ENCODE measurements at regions not wholly inside any gene's neighbourhood (a gene's known extent, or its start where the extent isn't known, plus 50 kb on each side); places are given as distances from the start of the nearest gene placed in this dataset.

DNA sequence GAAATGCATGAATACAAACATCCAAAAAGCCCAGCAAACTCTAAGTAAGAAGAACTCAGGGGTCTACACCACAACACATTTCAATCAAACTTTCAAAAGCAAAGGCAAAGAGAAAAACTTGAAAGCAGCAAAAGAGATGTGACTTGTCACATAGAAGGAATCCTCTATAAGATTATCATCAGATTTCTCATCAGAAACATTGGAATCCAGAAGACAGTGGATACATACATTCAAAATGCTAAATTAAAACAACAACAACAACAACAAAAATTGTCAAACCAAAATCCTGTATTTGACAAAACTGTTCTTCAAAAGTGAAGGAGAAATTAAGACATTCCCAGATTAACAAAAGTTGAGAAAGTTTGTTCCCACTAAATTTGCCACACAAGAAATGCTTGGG, 362.7 kb downstream of the ZNF608 start:
- no peak for DNase-seq (ENCODE audit: low read depth, low spot score)

- no peak for DNase-seq (ENCODE audit: low read depth, low spot score)
These were observed 369.1 kb downstream of the ZNF608 start for GRCh38 chr5:124377386-124377785.

- DNase-seq (ENCODE audit: low read depth, low spot score), result no peak
These were observed 372.6 kb downstream of the ZNF608 start for GRCh38 chr5:124373883-124374282.

DNA sequence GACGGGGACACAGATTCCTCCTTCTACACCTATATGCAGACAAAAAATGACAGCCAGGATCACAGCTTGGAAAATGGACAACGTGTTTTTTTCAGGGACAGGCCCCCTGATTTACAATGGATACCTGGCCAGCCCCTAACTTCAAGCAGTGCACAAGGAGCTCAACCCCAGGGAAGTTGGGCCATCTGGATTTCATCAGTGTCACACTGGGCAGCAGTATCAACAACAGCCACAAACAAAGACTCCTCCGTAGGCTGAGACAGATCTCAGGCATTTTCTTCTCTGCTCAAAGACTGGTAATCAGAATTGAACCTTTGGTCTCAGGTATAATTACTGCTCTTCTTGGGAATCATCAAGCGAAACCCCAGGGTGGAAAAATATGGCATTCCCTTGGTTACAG, 374.0 kb downstream of the ZNF608 start:
- no peak for DNase-seq (ENCODE audit: low read depth, low spot score)

DNA sequence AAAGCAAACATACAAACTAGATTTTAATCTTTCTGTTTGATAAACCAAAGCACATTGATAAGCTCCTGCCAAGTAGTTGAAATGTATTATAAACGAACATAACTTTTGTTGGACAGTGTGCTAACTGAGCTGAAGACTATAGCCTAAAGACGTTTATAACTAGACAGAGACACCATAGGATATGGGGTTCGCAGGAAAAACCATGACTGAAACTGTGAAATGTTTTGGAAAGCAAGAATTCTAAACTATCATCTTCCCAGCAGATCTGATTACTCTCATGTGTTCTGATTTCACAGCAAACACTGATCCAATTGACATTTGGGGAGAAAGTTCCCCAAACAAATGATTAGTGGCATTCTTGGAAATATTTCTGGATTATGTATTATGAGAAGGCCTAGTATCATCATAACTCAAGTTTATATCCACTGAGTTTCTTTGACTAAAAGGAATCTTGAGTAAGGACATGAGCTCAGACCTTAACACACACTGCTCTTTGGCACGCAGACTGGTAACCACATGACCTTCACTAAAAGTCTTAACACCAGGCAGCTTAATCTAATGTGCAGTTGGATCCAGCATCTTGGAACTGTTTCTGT, 375.2 kb downstream of the ZNF608 start:
- DNase-seq (ENCODE audit: low read depth, low spot score), result no peak

DNA sequence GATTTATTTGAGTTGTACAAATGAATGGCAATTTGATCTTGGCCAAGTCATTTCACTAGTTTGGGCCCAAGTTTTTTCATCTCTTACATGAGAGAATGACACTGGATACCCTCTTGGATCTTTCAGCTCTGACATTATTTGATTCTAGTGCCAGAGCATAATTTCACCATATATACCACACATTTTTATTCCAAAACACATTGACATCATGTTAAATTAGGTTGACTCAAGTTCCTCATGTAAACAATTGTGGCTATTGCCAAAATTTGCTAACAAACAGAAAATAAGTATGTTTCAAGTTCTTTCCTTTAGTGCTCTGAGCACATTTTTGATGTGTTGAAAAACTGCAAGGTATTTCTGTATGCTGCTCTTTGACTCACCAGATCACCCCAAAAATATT, 375.8 kb downstream of the ZNF608 start:
- no peak for DNase-seq (ENCODE audit: low read depth, low spot score)

DNA sequence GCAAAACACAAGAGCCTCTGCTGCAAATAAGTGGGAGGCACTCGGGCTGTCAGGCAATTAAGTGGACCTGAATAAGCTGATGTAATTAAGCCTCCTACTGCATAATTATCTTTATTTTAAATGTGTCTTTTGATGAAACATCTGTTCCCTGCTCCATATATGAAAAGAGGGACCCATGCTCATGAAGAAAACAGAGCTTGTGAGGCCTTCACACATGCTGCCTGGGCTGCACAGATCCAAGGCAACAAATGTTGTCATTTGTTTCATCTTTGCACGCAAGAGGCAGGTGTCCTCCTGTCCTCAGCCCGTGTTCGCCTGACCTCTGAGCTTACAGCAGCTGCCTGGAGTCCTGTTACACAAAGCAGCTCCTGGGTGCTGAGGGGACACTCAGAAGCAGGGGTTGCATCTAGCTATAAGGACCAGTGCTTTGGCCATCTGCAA, 381.1 kb downstream of the ZNF608 start:
- DNase-seq (ENCODE audit: low read depth, low spot score), result no peak

DNA sequence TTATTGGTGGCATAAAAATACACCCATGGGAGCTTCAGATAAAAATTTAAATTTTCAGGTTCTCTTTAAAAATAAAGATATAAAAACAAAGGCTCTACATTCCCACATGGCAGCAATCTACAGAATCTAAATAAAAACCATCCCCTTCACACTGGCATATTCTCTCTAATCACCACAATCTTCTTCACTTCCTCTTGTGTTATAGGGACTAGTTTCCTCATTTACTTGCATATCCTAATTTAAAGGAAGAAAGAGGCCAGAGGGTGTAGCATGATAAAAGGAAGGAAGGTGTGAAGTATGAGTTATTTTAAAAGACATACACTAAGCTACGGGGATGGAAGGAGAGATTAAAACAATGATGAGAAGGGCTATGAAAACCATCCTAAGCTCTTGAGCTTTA, 390.5 kb downstream of the ZNF608 start:
- no peak for DNase-seq (ENCODE audit: low read depth, low spot score)

GRCh38 chr5:124353016-124353415, 393.4 kb downstream of the ZNF608 start:
- DNase-seq (ENCODE audit: low read depth, low spot score), result no peak

GRCh38 chr5:124352312-124352711, 394.1 kb downstream of the ZNF608 start:
- no peak for DNase-seq (ENCODE audit: low read depth, low spot score)

DNA sequence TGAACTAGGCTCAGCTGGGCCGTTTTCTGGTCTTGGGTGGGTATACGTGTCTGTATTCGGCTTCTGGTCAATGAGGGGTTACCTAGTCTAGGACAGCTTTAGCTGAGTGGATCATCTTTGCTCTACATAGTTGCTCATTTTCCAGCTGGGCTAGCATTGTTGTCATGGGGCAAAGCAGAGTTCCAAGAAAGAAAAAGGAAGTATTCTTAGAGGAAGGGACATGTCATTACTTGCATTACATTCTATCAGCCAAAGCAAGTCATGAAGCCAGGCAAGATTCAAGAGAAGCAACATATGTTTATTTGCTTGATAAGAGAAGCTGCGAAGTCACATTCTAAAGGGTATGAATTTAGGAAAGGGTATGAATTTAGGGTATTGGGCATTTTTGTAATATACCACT, 396.5 kb downstream of the ZNF608 start:
- DNase-seq (ENCODE audit: low read depth, low spot score), result no peak

GRCh38 chr5:124343451-124343867, 403.0 kb downstream of the ZNF608 start:
- no peak for DNase-seq (ENCODE audit: low read depth, low spot score)

- no peak for DNase-seq (ENCODE audit: low read depth, low spot score)
These were observed 403.5 kb downstream of the ZNF608 start for GRCh38 chr5:124342986-124343385.

DNA sequence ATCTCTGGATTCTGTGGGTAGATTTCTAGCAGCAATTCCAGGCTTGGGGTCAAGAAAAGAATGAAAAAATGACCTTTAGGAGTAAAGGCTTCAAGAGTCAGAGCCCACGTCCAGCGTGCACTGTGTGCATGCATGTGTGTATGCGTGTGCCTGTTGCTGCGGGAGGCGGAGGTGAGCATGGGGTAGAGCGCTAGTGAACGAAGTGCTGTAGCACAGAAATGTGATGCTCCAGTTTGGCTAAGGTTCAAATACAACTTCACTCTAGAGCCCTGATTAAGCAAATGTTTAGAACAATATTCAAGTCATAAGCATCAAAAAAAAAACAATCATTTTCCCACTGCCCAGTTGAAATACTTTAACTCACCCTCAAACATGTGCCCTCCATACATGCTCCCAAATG, 403.9 kb downstream of the ZNF608 start:
- DNase-seq (ENCODE audit: low read depth, low spot score), result no peak

DNA sequence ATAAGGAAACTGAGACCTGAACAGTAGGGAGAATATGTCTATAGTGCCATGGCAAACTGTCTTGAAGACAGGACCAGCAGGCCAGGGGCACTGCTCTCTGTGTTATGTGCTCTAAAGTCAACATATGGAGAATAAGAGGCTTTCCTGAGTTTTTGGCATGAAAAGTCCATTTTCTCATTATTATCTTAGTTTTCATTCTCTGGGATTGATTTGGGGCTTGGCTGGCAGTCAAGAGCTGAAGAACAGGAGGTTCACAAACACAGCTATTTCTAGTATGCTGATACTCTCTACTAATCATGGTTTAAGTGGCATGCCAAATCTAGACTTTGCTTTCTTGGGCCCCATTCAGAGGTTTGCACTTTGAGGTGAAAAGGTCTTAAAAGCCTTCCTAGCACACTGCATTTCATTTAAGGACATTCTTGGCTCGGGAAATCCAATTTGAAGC, 404.4 kb downstream of the ZNF608 start:
- no peak for DNase-seq (ENCODE audit: low read depth, low spot score)

- no peak for DNase-seq (ENCODE audit: low read depth, low spot score)
These were observed 405.2 kb downstream of the ZNF608 start for GRCh38 chr5:124341066-124341858.

DNA sequence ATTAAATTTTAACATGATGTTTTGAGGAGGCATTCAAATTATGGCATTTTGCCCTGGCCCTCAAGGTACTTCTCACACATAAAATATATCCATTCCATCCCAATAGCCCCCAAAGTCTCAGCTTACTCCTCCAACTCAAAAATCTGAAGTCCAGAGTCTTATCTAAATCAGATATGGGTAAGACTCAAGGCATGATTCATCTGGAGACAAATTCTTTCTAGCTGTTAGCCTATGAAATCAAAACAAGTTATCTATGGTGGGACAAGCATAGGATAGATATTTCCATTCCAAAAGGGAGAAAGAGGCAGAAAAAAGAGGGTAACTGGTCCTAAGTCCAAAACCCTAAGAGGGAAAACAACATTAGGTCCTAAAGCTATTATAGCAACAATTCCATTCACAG, 408.4 kb downstream of the ZNF608 start:
- DNase-seq (ENCODE audit: low read depth, low spot score), result no peak

GRCh38 chr5:124333298-124333979, 413.0 kb downstream of the ZNF608 start:
- DNase-seq (ENCODE audit: low read depth, low spot score), result no peak

DNA sequence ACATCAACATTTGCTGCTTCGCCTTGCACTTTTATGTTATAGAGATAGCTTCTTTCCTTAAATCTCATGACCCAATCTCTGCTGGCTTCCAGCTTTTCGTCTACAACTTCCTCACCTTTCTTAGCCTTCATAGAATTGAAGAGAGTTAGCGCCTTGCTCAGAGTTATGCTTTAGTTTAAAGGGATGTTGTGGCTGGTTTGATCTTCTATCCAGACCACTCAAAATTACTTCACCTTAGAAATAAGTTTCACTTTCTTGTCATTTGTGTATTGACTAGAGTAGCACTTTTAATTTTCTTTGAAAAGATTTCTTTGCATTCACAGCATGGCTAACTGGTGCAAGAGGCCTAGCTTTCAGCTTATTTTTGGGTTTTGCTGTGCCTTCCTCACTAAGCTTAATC, 414.2 kb downstream of the ZNF608 start:
- DNase-seq (ENCODE audit: low read depth, low spot score), result no peak

DNA sequence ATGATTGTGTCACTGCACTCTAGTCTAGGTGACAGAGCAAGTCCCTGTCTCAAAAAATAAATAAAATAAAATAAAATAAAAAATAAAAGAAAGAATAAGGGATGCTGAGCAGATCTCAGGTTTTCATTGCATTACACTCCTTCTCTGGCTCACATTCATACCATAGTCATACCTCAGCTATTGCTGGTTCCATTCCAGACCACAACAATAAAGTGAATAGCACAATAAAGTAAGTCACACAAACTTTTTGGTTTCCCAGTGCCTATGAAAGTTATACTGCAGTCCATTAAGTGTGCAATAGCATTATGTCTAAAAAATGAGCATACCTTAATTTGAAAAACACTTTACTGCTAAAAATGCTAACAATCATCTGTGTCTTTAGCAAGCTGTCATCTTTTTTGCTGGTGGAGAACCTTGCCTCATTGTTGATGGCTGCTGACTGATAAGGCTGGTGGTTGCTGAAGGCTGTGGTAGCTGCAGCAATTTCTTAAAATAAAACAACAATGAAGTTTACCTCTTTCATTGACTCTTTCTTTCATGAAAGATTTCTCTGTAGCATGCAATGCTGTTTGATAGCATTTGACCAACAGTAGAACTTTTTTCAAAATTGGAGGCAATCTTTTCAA, 415.7 kb downstream of the ZNF608 start:
- DNase-seq (ENCODE audit: low read depth, low spot score), result no peak

DNA sequence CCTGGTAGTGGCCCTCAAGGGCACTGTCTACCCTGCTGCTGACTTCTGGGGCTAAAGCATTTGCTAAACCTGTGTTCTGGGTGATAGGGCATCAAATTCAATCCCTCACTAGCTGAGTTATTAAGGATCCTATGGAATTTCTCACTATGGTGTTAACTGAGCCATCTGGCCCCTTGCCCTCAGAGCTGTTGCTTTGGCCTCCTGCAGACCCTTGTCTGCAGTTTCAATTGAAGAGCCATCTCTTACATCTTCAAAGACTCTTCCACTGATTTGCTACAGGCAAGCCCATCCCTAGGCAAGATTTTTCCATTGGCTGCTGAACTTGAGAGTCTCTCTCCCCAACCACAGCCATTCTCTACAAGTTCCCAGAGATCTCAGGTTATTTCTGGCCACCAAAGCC, 418.2 kb downstream of the ZNF608 start:
- DNase-seq (ENCODE audit: low read depth, low spot score), result no peak

GRCh38 chr5:124318661-124319060, 427.8 kb downstream of the ZNF608 start:
- no peak for DNase-seq (ENCODE audit: low read depth, low spot score)
